HUDEP-2 (cell line): ENCODE measurements at regions not wholly inside any gene's neighbourhood (a gene's known extent, or its start where the extent isn't known, plus 50 kb on each side); places are given as distances from the start of the nearest gene placed in this dataset.

Experiments used
- DNase-seq, 76 experiments: peaks; one replicate each; lab custom pipeline; 2025; ENCODE audit not compliant: unreplicated experiment in 76 of 76; lab: John Stamatoyannopoulos, UW

- no peak for DNase-seq
Measured at GRCh38 chr11:93074352-93074751, 104.9 kb downstream of the MTNR1B start.

- no peak for DNase-seq
Measured at GRCh38 chr11:93075782-93076181, 106.3 kb downstream of the MTNR1B start.

- no peak for DNase-seq
Measured at GRCh38 chr11:93080146-93080759, 110.8 kb downstream of the MTNR1B start.

- no peak for DNase-seq
Measured at GRCh38 chr11:93081694-93082093, 112.2 kb downstream of the MTNR1B start.

GRCh38 chr11:93082900-93083299, 113.4 kb downstream of the MTNR1B start:
- DNase-seq: no peak

GRCh38 chr11:93084727-93085505, 112.9 kb downstream of the SLC36A4 start:
- DNase-seq: no peak

GRCh38 chr11:93089474-93090102, 108.2 kb downstream of the SLC36A4 start:
- peak in 4 of 76 experiments; percentile 1 to 26 (median 8) for DNase-seq
